ENCODE measurements at regions not wholly inside any gene's neighbourhood (a gene's known extent, or its start where the extent isn't known, plus 50 kb on each side); places are given as distances from the start of the nearest gene placed in this dataset.

DNA sequence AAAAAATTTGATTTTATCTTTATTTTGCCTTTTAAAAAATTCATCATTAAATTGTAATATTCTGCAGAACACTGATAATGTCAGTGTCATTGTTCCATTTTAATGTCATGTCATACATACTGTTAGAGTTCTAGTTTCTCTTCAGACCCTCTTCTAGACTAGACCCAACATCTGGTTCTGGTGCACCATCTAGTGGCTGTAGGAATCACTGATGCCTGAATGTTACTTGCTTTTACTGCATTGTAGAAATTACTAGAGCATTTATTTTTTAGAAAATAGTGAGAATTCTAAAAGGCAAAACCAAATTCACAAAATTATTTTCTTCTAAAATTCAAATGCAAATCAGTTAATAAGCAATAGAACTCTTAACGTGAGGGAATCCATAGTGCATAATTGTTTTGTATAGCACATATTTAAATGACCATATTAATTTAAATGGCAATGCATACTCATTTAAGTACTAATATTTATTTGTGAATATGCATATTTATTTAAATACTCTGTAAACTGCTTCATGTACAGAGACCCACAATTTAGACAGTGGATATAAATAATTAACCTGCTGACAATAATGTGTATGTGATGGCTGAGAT, 425.7 kb downstream of the KLF12 start:
- peaks cover 33% of the 10 kb centered on the region for H3K36me3 Mint-ChIP-seq
- H3K27ac Mint-ChIP-seq: no peak overlapping the region
- H3K4me3 Mint-ChIP-seq: no peak overlapping the region
- no peaks in the 10 kb centered on the region for H3K9me3 Mint-ChIP-seq
- no peaks in the 10 kb centered on the region for H3K27me3 Mint-ChIP-seq
- peaks cover 8% of the 10 kb centered on the region for H3K4me1 Mint-ChIP-seq
- ATAC-seq: peak; percentile 65

DNA sequence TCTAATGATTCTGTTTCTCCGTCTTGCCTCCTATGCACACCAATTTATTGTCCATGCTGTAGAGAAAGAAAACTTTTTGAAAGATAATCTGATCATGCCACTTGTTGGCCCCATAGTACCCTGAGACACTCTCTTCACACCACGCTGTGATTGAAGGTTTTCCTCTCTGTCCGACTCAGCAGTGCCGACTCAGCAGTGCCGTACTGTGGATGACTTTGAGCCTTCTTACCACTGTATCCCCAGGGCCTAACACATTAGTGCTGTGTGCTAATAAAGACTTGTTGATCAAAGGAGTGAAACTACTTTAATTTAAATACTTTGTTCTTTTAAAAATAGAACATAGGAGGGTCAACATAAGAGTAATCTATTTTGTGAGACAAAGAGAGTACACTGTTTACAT, 429.6 kb downstream of the KLF12 start:
- Mint-ChIP-seq H3K4me3 (no peak overlapping the region), H3K4me1 (peaks cover 8% of the 10 kb centered on the region), H3K9me3 (no peaks in the 10 kb centered on the region), H3K36me3 (peaks cover 20% of the 10 kb centered on the region), H3K27me3 (no peaks in the 10 kb centered on the region), H3K27ac (no peak overlapping the region)
- ATAC-seq: no peak

DNA sequence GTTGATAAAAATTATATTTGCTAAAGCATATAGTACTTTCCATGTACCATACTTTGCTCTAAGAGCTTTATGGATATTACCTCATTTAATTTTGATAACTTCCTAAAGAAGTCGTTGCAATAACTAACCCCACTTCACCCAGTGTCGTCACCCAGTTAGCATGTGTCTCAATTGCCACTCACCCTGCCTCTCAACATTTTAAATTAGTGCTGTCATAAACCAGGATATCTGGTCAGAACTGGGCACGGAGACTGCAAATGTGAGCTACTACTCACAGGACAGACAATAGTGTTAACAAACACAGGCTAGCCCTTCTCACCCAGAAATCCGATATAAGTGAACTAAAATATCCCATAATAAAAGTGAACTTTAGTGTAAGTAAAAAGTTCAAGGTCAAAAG, 430.6 kb downstream of the KLF12 start:
- Mint-ChIP-seq H3K4me1 (peaks cover 8% of the 10 kb centered on the region), H3K27ac (no peak overlapping the region)

DNA sequence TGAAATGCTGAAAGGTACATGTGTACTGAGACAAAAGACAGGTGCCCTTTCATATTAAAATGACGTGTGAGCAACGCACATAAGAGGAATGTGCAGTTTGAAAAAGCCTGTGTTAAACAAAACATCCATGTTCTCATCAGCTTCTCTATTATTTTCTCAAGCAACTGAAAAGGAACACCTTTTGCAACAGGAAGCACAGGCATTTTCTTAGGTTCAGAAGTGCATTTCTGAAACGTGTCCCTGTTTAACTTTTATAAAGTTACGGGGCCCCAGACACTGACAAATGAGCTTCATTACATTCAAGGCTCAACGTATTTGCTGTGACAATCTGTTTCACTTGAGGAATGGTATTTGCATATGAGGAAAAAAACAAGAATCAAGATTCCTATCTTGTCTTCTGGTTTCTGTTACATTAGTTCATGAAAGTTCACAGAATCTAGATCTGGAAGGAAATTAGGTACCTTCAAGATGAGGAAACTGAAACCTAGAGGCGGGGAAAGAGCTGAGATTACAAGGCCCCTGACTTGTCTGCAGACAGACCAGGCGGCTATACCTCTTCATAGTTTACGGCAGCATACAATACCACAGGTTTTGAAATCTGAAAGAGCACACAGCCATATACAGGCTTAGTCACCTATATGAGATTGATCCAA, 431.7 kb downstream of the KLF12 start:
- Mint-ChIP-seq H3K27ac (no peak overlapping the region), H3K36me3 (peaks cover 31% of the 10 kb centered on the region), H3K9me3 (no peaks in the 10 kb centered on the region), H3K4me1 (peaks cover 8% of the 10 kb centered on the region), H3K27me3 (no peaks in the 10 kb centered on the region), H3K4me3 (no peak overlapping the region)
- no peak for ATAC-seq

More for the DNA sequence above, 430.6 kb downstream of the KLF12 start:
- Mint-ChIP-seq H3K4me3 (no peak overlapping the region), H3K27me3 (no peaks in the 10 kb centered on the region), H3K9me3 (no peaks in the 10 kb centered on the region), H3K36me3 (peaks cover 24% of the 10 kb centered on the region)
- ATAC-seq: no peak

DNA sequence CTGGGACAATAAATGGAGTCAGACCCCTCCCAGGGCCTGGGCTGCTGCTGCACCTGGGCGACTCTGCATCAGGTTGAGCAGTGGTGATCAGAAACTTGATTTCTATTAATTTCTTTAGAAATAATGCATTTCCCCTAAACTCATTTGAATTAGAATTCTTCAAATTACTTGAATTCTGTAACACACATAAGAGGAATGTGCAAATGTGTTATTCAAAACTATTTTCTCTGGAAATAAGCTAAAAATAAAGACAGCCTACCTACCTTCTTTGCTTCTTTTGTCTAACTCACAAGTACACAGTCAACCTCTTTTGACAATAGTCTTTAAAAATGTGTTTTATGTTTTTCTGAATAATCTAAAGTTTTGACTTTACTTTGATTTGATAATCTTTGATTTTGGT, 433.0 kb downstream of the KLF12 start:
- Mint-ChIP-seq H3K27ac (no peak overlapping the region), H3K4me1 (peaks cover 8% of the 10 kb centered on the region)
- no peak for ATAC-seq

DNA sequence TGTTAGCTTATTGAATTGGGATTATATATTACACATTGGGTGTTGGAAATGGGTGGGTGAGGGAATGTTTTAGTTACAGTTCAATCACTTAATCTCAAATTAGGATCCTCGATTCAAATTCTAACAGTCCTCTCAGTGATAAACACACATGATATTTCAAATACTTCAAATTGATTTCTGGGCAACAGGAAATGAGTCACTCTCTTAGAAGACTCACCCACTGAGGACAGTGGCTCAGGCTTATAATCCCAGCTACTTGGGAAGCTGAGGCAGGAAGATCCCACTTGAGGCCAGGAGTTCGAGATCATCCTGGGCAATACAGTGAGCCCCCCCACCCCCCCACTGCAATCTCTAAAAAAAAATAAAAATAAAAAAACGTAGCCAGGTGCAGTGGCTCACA, 435.3 kb downstream of the KLF12 start:
- Mint-ChIP-seq H3K4me1 (peaks cover 4% of the 10 kb centered on the region), H3K9me3 (no peaks in the 10 kb centered on the region), H3K27me3 (no peaks in the 10 kb centered on the region), H3K27ac (no peak overlapping the region), H3K36me3 (peaks cover 44% of the 10 kb centered on the region), H3K4me3 (no peak overlapping the region)
- no peak for ATAC-seq

More for the DNA sequence above, 433.0 kb downstream of the KLF12 start:
- peaks cover 38% of the 10 kb centered on the region for H3K36me3 Mint-ChIP-seq
- H3K4me3 Mint-ChIP-seq: no peak overlapping the region
- H3K9me3 Mint-ChIP-seq: no peaks in the 10 kb centered on the region
- no peaks in the 10 kb centered on the region for H3K27me3 Mint-ChIP-seq

DNA sequence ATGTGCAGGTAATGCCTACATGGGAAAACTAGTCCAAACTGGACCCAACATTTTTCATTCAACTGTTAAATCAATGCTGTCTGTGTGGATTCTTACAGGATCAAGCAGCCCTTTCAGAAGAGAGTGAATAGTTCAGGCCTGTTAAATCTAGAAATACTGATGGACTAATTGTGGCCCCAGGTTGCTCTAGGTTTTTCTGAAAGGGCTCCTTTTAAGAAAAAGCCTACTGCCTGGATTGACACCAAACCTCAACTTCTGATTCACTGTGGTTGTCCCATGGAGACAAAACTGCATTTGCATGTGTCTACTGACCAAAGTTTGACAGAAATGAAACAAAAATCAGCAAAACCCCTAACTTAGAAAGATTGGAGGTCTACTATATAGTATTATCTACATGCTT, 437.0 kb downstream of the KLF12 start:
- Mint-ChIP-seq H3K36me3 (peaks cover 49% of the 10 kb centered on the region), H3K4me1 (no peaks in the 10 kb centered on the region), H3K27ac (no peak overlapping the region), H3K27me3 (no peaks in the 10 kb centered on the region), H3K4me3 (no peak overlapping the region), H3K9me3 (no peaks in the 10 kb centered on the region)
- no peak for ATAC-seq

DNA sequence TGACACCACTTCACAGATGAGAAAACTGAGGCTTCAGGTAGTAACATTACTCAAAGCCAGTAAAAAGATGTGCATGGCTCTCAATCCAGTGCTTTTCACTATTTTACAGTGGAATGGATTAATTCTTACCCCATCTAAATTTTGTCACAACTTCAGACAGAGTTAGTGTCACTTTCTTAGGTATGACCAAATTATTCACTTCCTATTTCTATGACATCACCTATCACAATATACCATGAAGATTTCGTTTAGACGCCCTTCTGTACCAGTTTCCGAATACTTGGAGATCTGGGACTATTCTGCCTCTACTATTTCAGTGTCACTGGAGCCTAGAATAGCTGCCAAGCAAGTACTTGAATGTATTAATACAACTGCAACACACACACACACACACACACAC, 437.5 kb downstream of the KLF12 start:
- H3K9me3 Mint-ChIP-seq: no peaks in the 10 kb centered on the region
- ATAC-seq: no peak
- H3K4me3 Mint-ChIP-seq: no peak overlapping the region
- no peaks in the 10 kb centered on the region for H3K4me1 Mint-ChIP-seq
- H3K27me3 Mint-ChIP-seq: no peaks in the 10 kb centered on the region
- peaks cover 54% of the 10 kb centered on the region for H3K36me3 Mint-ChIP-seq
- H3K27ac Mint-ChIP-seq: no peak overlapping the region

DNA sequence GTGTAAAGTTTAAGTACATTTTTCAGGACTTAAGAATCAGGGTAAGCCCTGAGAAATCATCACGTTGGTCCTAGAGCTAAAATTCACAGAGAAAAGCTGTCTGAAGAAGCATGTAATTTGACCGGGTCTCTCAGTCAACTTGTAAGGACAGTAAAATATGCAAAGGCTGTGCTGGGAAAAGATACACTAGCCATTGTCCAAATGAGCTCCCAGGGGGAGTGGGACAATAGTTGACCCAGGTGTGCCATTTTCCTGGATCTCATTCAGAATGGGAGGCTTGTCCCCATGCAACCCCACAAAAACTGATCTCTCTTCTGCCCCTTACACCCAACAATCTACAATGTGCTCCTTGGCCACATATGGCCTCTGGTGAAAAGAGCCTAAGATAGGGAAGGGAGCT, 437.9 kb downstream of the KLF12 start:
- H3K36me3 Mint-ChIP-seq: peaks cover 54% of the 10 kb centered on the region
- no peak for ATAC-seq
- H3K27ac Mint-ChIP-seq: no peak overlapping the region
- H3K9me3 Mint-ChIP-seq: no peaks in the 10 kb centered on the region
- H3K4me3 Mint-ChIP-seq: no peak overlapping the region
- H3K27me3 Mint-ChIP-seq: no peaks in the 10 kb centered on the region
- no peaks in the 10 kb centered on the region for H3K4me1 Mint-ChIP-seq

DNA sequence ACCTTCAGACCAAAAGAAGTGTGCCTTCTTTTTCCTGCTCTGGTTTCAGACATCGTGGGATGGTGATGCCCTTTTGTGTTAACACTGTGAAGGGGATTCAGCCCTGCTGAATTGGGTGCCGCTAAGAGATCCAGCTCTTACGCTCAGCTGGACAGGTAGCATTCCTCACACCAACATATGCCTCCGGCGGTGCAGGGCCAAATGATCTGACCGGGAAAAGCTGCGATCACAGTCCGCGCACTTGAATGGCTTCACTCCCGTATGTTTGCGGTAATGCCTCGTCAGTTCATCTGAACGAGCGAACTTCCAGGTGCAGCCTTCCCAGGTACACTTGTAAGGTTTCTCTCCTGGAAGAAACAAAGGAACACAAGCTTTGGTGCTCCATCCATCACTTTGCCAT, 438.9 kb downstream of the KLF12 start:
- Mint-ChIP-seq H3K9me3 (no peaks in the 10 kb centered on the region), H3K4me1 (no peaks in the 10 kb centered on the region), H3K4me3 (no peak overlapping the region), H3K36me3 (peaks cover 55% of the 10 kb centered on the region), H3K27ac (no peak overlapping the region), H3K27me3 (no peaks in the 10 kb centered on the region)
- no peak for ATAC-seq

DNA sequence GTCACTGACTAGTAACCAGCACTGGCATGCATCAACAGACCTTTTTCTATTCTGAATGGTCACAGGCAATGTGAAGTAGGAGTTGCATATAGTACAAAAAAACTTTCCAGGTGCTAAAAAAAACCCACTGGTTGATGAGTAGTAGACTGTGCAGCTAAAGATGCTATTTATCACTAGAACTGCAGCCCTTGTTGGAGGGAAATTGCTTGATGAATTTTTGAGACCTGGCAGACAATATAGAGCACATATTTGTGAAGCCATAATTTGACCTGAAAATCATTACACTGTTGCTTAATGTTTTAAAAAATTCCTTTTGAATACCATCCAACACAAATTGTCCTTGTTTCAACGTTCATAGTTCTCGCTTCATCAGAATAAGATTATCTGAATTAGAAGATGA, 441.0 kb downstream of the KLF12 start:
- Mint-ChIP-seq H3K4me1 (no peaks in the 10 kb centered on the region), H3K27ac (no peak overlapping the region), H3K9me3 (no peaks in the 10 kb centered on the region), H3K36me3 (peaks cover 70% of the 10 kb centered on the region), H3K27me3 (no peaks in the 10 kb centered on the region), H3K4me3 (no peak overlapping the region)
- ATAC-seq: no peak

DNA sequence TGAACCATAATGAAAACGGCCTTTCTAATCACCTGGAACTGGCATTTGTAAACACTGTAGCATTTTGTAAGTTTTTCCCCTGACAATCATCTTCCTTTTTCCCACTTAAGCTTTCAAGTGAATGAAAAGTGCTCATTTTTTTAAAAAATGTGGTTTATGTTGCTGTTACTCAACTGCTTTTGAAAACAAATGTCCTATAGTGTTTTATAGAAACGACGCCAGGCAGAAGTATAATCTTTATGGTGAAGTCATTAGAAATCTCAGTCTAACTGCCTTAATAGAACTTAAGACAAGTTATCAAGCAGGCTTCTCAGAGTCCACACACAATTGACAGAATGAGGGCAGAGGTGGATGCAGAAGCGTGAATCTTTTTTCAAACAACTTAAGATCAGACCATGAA, 442.3 kb downstream of the KLF12 start:
- no peak for ATAC-seq
- peaks cover 58% of the 10 kb centered on the region for H3K36me3 Mint-ChIP-seq
- H3K4me1 Mint-ChIP-seq: no peaks in the 10 kb centered on the region
- H3K9me3 Mint-ChIP-seq: no peaks in the 10 kb centered on the region
- no peak overlapping the region for H3K4me3 Mint-ChIP-seq
- H3K27ac Mint-ChIP-seq: no peak overlapping the region
- no peaks in the 10 kb centered on the region for H3K27me3 Mint-ChIP-seq

DNA sequence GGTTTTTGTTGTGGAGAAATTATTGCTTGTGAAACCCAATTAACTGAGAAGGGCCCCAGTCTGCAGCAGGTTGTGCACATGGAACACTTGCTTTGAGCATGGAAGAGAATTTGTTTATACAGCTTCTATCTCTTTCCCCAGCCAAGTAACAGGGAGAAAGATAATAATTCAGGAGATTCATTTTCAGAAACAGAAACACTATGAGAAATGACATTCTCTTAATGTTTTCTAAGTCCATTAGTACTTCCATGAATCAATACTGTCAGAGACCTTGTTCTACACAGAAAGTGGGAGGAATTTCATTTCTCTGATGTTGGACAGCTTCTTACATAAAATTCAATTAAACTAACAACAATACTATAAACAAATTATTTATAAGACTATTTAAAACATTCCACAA, 446.3 kb downstream of the KLF12 start:
- no peak overlapping the region for H3K27ac Mint-ChIP-seq
- H3K36me3 Mint-ChIP-seq: peaks cover 36% of the 10 kb centered on the region
- ATAC-seq: no peak
- no peaks in the 10 kb centered on the region for H3K9me3 Mint-ChIP-seq
- H3K4me1 Mint-ChIP-seq: no peaks in the 10 kb centered on the region
- no peaks in the 10 kb centered on the region for H3K27me3 Mint-ChIP-seq
- no peak overlapping the region for H3K4me3 Mint-ChIP-seq

DNA sequence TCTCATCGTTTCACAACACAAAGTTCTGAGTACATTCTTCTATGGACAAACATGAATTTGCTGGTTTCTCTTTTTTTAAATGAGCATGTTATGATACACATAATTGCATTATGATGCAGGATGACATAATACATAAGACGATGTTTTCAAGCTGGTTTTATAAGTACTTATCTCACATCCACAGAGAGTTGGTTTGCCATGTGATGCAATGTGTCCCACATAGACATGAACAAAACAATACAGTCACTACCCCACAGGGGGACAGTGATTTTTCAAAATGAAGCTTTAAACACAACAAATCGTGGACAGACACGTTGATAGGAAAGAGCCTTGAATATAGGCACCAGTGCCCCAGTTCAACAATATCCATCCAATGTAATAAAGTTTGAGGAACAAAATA, 447.1 kb downstream of the KLF12 start:
- no peak overlapping the region for H3K27ac Mint-ChIP-seq
- no peak overlapping the region for H3K4me3 Mint-ChIP-seq
- no peak for ATAC-seq
- no peaks in the 10 kb centered on the region for H3K4me1 Mint-ChIP-seq
- peaks cover 31% of the 10 kb centered on the region for H3K36me3 Mint-ChIP-seq
- H3K27me3 Mint-ChIP-seq: no peaks in the 10 kb centered on the region
- no peaks in the 10 kb centered on the region for H3K9me3 Mint-ChIP-seq

DNA sequence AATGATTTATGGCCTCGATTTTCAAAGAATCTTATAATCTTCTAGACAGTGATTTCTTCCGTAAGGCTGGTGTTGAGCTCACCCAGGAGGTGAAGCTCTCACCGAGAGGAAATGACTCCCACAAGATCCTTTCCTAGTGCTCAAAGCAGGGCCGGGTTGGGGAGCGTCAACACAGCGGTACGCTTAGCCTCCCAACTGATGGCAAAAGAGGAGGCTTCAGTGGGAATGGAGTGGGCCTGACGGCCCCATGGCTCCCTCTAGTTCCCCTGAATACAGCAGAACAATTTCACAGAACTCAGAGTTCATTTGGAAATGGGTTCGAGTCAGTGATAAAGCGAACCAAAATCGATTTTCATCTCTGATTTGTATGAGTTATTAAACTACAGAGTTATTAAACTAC, 449.5 kb downstream of the KLF12 start:
- H3K9me3 Mint-ChIP-seq: no peaks in the 10 kb centered on the region
- H3K27ac Mint-ChIP-seq: no peak overlapping the region
- no peaks in the 10 kb centered on the region for H3K4me1 Mint-ChIP-seq
- no peak overlapping the region for H3K4me3 Mint-ChIP-seq
- ATAC-seq: no peak
- H3K27me3 Mint-ChIP-seq: no peaks in the 10 kb centered on the region
- H3K36me3 Mint-ChIP-seq: peaks cover 30% of the 10 kb centered on the region

DNA sequence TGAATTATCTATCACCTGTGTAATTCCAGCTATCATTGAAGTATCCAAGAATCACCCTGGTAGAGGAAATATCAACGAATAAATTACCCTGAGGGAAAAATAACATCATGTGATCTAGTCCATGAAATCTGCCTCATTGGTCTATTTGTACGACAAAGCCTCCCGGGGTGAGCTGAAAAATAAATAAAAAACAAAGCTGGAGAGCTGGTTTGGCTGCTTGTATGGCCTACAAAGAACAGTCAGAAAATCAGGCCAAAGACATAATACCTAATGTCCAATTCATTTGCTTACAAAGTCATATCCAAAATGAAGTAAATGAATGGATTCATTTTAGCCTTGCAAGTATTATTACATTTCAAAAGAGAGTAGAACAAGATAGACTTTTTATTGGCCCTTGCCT, 449.9 kb downstream of the KLF12 start:
- no peak overlapping the region for H3K4me3 Mint-ChIP-seq
- no peak overlapping the region for H3K27ac Mint-ChIP-seq
- H3K9me3 Mint-ChIP-seq: no peaks in the 10 kb centered on the region
- H3K4me1 Mint-ChIP-seq: no peaks in the 10 kb centered on the region
- no peaks in the 10 kb centered on the region for H3K27me3 Mint-ChIP-seq
- ATAC-seq: no peak
- H3K36me3 Mint-ChIP-seq: peaks cover 25% of the 10 kb centered on the region

All from stimulated activated memory B cell treated with anti-CD40 and anti-IgM and Interleukin-4, amounts not matched to agents 10 μg/mL and 1 μg/mL and 100 μg/mL, for 72 hours (primary cell).